A673 (cell line): ENCODE measurements at regions not wholly inside any gene's neighbourhood (a gene's known extent, or its start where the extent isn't known, plus 50 kb on each side); places are given as distances from the start of the nearest gene placed in this dataset.

Source experiments
- BruUV-seq: library from RNA; stranded (reverse); fragments of 400-500 nt; replicated peaks from 2 replicates; lab custom pipeline; 2021; lab: Mats Ljungman, UMichigan
- CTCF ChIA-PET: fragments of 300-600 bp; sonication (Branson Sonifier 250); formaldehyde crosslinking; loops from one replicate; lab custom pipeline; 2022; ENCODE audit warnings: antibody characterized with exemption; lab: Charles Lee
- POLR2A ChIA-PET: fragments of 300-600 bp; sonication (Branson Sonifier 250); formaldehyde crosslinking; loops from one replicate; lab custom pipeline; 2022; ENCODE audit warnings: antibody characterized with exemption; ENCODE audit not compliant: low non-redundant PET; lab: Charles Lee
- DNase-seq: peaks from one replicate; pipeline ENCODE4 v3.0.0-alpha.2; 2015; ENCODE audit warnings: low spot score
- H3K27ac ChIP-seq: fragments of 200-600 bp; sonication (generic); 2 replicates; pipeline ENCODE4 v1.5.1; 2016; ENCODE audit warnings: mixed run types, low read depth, mild to moderate bottlenecking, mixed read lengths, antibody characterized with exemption, low read length; ENCODE audit not compliant: poor library complexity, severe bottlenecking
- H3K27me3 ChIP-seq: fragments of 200-600 bp; sonication (generic); replicated peaks from 2 replicates; pipeline ENCODE4 v1.6.1; 2017; ENCODE audit warnings: mixed run types, low read depth, mild to moderate bottlenecking, mixed read lengths, antibody characterized with exemption, low read length; ENCODE audit not compliant: insufficient read depth, poor library complexity
- H3K36me3 ChIP-seq: fragments of 200-600 bp; sonication (generic); 2 replicates; pipeline ENCODE4 v1.6.1; 2016; ENCODE audit warnings: mixed run types, mild to moderate bottlenecking, mixed read lengths, antibody characterized with exemption, low read length; ENCODE audit not compliant: insufficient read depth, poor library complexity, severe bottlenecking
- H3K4me1 ChIP-seq: fragments of 200-600 bp; sonication (generic); 2 replicates; pipeline ENCODE4 v1.6.1; 2017; ENCODE audit warnings: mixed run types, mild to moderate bottlenecking, mixed read lengths, antibody characterized with exemption, low read length; ENCODE audit not compliant: insufficient read depth, poor library complexity, severe bottlenecking
- H3K4me3 ChIP-seq: fragments of 200-600 bp; sonication (generic); 2 replicates; pipeline ENCODE4 v1.5.1; 2016; ENCODE audit warnings: low read depth, mixed run types, mild to moderate bottlenecking, mixed read lengths, low read length; ENCODE audit not compliant: poor library complexity, severe bottlenecking
- H3K9me3 ChIP-seq: fragments of 200-600 bp; sonication (generic); 2 replicates; pipeline ENCODE4 v1.6.1; 2016; ENCODE audit warnings: mixed run types, low read depth, mild to moderate bottlenecking, mixed read lengths, antibody characterized with exemption, low read length; ENCODE audit not compliant: poor library complexity, severe bottlenecking
- EZH2 ChIP-seq: fragments of 200-600 bp; sonication (generic); IDR thresholded peaks from 2 replicates; pipeline ENCODE4 v1.6.1; 2017; ENCODE audit warnings: borderline replicate concordance, low read depth, mild to moderate bottlenecking, mixed read lengths, antibody characterized with exemption, low read length; ENCODE audit not compliant: poor library complexity, severe bottlenecking
- intact Hi-C: fragments of 100-400 bp; cut with micrococcal nuclease; formaldehyde crosslinking; loops from one replicate; pipeline ENCODE4 v1.10.0; 2022; ENCODE audit not compliant: unreplicated experiment
- TF ChIP-seq, protein P1 (sequence below): fragments of 300-800, 200-600 bp; sonication (generic); conservative IDR thresholded peaks from 2 replicates; pipeline ENCODE4 v1.5.1; 2017; ENCODE audit warnings: low read depth, mild to moderate bottlenecking, antibody characterized with exemption, low read length, moderate library complexity, mixed read lengths

DNA sequence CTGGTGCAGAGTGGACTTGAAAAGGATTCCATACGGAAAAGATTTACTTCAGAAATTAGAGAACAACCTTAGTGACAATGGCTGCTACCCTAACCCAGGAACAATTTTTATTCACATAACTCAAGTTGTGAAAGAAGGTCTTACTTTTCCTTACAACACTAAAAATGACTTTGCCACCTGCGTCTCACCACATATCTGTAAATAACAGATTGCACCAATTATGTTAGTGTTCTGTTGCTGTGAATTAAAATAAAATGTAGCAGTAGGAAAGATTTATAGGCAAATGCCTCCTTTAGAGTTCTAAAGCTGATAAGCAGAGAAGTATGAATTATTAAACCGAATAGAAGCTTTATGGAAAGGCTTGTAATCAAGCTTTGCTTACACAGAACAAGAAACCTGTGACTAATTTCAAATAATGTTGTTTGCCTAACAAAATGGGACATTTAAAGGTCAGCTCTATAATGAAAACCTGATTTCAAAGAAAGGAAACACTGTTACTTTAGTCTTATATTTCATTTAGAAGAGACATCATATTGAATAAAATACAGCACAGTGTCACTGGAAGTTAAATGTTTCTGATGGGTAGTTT, 2237.8 kb downstream of the LRRC4C start:
- BruUV-seq = no TSS peak
- intact Hi-C loops = loop anchor here (1.0 to 10.0 kb wide), 11 partner anchors 145 to 1767 kb away; no protein-coding TSS in a partner anchor
- Histone ChIP-seq H3K36me3 (peaks cover 39% of the 10 kb centered on the region), H3K4me1 (peaks cover 40% of the 10 kb centered on the region), H3K27me3 (no peaks in the 10 kb centered on the region), H3K4me3 (no peak overlapping the region), H3K27ac (peak overlapping the region; percentile 98), H3K9me3 (peaks cover 40% of the 10 kb centered on the region)
- POLR2A ChIA-PET = interaction anchor here (0.7 kb wide), 1 partner anchor 1816 kb away, joined by 3 read pairs; no protein-coding TSS in a partner anchor
- TF ChIP-seq, protein P1, sequence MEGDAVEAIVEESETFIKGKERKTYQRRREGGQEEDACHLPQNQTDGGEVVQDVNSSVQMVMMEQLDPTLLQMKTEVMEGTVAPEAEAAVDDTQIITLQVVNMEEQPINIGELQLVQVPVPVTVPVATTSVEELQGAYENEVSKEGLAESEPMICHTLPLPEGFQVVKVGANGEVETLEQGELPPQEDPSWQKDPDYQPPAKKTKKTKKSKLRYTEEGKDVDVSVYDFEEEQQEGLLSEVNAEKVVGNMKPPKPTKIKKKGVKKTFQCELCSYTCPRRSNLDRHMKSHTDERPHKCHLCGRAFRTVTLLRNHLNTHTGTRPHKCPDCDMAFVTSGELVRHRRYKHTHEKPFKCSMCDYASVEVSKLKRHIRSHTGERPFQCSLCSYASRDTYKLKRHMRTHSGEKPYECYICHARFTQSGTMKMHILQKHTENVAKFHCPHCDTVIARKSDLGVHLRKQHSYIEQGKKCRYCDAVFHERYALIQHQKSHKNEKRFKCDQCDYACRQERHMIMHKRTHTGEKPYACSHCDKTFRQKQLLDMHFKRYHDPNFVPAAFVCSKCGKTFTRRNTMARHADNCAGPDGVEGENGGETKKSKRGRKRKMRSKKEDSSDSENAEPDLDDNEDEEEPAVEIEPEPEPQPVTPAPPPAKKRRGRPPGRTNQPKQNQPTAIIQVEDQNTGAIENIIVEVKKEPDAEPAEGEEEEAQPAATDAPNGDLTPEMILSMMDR = no peak
- TF ChIP-seq EZH2 = no peak
- CTCF ChIA-PET = interaction anchor here (0.9 to 2.0 kb wide), 4 partner anchors 144 to 1072 kb away, joined by 4 to 10 read pairs (median 8); no protein-coding TSS in a partner anchor
- DNase-seq = peak; percentile 79

- CTCF ChIA-PET = interaction anchor here (0.9 to 2.0 kb wide), 4 partner anchors 145 to 1073 kb away, joined by 4 to 10 read pairs (median 8); no protein-coding TSS in a partner anchor
- H3K4me3 ChIP-seq = no peak overlapping the region
- H3K36me3 ChIP-seq = peaks cover 36% of the 10 kb centered on the region
- POLR2A ChIA-PET = interaction anchor here (0.6 to 0.7 kb wide), 2 partner anchors 943 to 1817 kb away, joined by 3 to 4 read pairs; no protein-coding TSS in a partner anchor
- peaks cover 31% of the 10 kb centered on the region for H3K9me3 ChIP-seq
- TF ChIP-seq, protein P1 = no peak
- TF ChIP-seq EZH2 = no peak
- BruUV-seq = no TSS peak
- H3K27ac ChIP-seq = peak overlapping the region; percentile 98
- DNase-seq = peak; percentile 97
- no peaks in the 10 kb centered on the region for H3K27me3 ChIP-seq
- peaks cover 40% of the 10 kb centered on the region for H3K4me1 ChIP-seq
- intact Hi-C loops = loop anchor here (1.0 to 10.0 kb wide), 14 partner anchors 81 to 1942 kb away; no protein-coding TSS in a partner anchor
Measured at GRCh38 chr11:39220501-39221230, 2238.8 kb downstream of the LRRC4C start.

- TF ChIP-seq EZH2 = no peak
- TF ChIP-seq, protein P1 = no peak
- ChIA-PET CTCF (no interaction called here), POLR2A (no interaction called here)
- BruUV-seq = TSS peak; percentile 33
- intact Hi-C loops = loop anchor here (1.0 to 10.0 kb wide), 10 partner anchors 81 to 1942 kb away; no protein-coding TSS in a partner anchor
- H3K27me3 ChIP-seq = no peaks in the 10 kb centered on the region
- peaks cover 25% of the 10 kb centered on the region for H3K9me3 ChIP-seq
- peaks cover 40% of the 10 kb centered on the region for H3K4me1 ChIP-seq
- DNase-seq = peak; percentile 87
- peak overlapping the region; percentile 97 for H3K27ac ChIP-seq
- peaks cover 32% of the 10 kb centered on the region for H3K36me3 ChIP-seq
- no peak overlapping the region for H3K4me3 ChIP-seq
Measured at GRCh38 chr11:39220069-39220468, 2239.4 kb downstream of the LRRC4C start.
